Transverse colon (tissue), 4 donors: ENCODE measurements at regions not wholly inside any gene's neighbourhood (a gene's known extent, or its start where the extent isn't known, plus 50 kb on each side); places are given as distances from the start of the nearest gene placed in this dataset.

Experiments
- DNase-seq: peaks from one replicate; pipeline ENCODE4 v3.0.0-alpha.2; 2019
- H3K27ac ChIP-seq, 4 donors: fragments of 200-600 bp; sonication (generic); 2 replicates each; pipeline ENCODE4 v1.5.1; 2016 to 2018; ENCODE audit warnings: inconsistent platforms in 4 of 4
- H3K27me3 ChIP-seq: fragments of 200-600 bp; sonication (generic); 2 replicates; pipeline ENCODE4 v1.5.1; 2017; ENCODE audit warnings: inconsistent platforms
- H3K36me3 ChIP-seq, 4 donors: fragments of 200-600 bp; sonication (generic); 2 replicates each; pipeline ENCODE4 v1.5.1; 2017 to 2019; ENCODE audit warnings: inconsistent platforms in 4 of 4
- H3K4me1 ChIP-seq, 4 donors: fragments of 200-600 bp; sonication (generic); 2 replicates each; pipeline ENCODE4 v1.5.1; 2017 to 2020; ENCODE audit warnings: inconsistent platforms in 4 of 4
- H3K4me3 ChIP-seq, 4 donors: fragments of 200-600 bp; sonication (generic); 1 replicate in 1 of 4; 2 replicates in 3 of 4; pipeline versions ENCODE4 v1.5.1 to v1.6.1; 2017 to 2019; ENCODE audit warnings: inconsistent platforms in 4 of 4
- H3K9me3 ChIP-seq, 2 donors: fragments of 200-600 bp; sonication (generic); 2 replicates each; pipeline ENCODE4 v1.5.1; 2017 to 2019; ENCODE audit warnings: inconsistent platforms in 2 of 2
- CTCF ChIP-seq, 5 experiments: fragments of 200-600 bp in 3 of 5; fragments of 450-650 bp in 2 of 5; sonication (generic) in 3 of 5; IDR thresholded peaks; 1 replicate in 2 of 5; 2 replicates in 3 of 5; pipeline ENCODE4 v1.5.1; 2016 to 2017; ENCODE audit warnings: antibody characterized with exemption in 5 of 5, inconsistent platforms in 3 of 5, mild to moderate bottlenecking in 2 of 5, moderate library complexity in 1 of 5
- EP300 ChIP-seq: sonication (generic); formaldehyde crosslinking; IDR thresholded peaks from one replicate; pipeline ENCODE4 v1.6.1; 2017; ENCODE audit warnings: antibody characterized with exemption, low read depth
- POLR2A ChIP-seq: fragments of 450-650 bp; IDR thresholded peaks from one replicate; pipeline ENCODE4 v1.6.1; 2016; ENCODE audit warnings: antibody characterized with exemption, mild to moderate bottlenecking, moderate library complexity
- POLR2AphosphoS5 ChIP-seq, 3 donors: sonication (generic); formaldehyde crosslinking; IDR thresholded peaks; one replicate each; pipeline ENCODE4 v1.6.1; 2016; ENCODE audit warnings: antibody characterized with exemption in 3 of 3
- WGBS, 2 donors: methylation state at CpG; one replicate each; pipeline ENCODE4 v1.1.5; 2018; ENCODE audit warnings: low coverage in 1 of 2; 5-methylcytosine and 5-hydroxymethylcytosine counted together
- in situ Hi-C, 4 donors: fragments of 200-750 bp; cut with MboI; loops; one replicate each; pipeline versions ENCODE4 v1.15.0 to v1.15.1; 2017; ENCODE audit warnings: low sequenced_read_pairs in 3 of 4, low pct_ligation_motif_present in 1 of 4, low pct_unique_long_range_greater_than_20kb in 1 of 4
- intact Hi-C: fragments of 100-400 bp; cut with DNase I; formaldehyde crosslinking; loops from one replicate; pipeline ENCODE4 v1.15.1; 2023; ENCODE audit warnings: low total_unique reads

DNA sequence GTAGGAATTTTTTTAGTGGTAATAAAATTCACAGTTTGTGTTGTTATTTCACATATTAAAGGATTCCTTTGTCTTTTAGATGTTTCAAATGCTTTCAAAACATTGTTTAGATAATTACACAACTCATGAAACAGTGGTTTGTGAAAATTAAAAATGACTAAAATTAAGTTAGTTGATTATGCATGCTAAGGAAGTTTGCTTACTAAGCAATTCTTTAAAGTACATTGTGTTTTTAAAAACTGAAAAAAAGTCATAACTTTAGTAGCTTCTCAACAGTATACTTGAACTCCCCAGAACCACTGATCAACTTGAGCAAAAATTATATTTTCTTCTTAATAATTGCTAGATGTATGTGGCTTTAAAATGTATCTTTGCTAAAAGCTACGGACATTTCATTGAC lies 298.4 kb upstream of the MC4R start:
- TF ChIP-seq EP300 (no peak), CTCF (IDR thresholded peaks at IDR 0.05) (no peak), POLR2AphosphoS5 (IDR thresholded peaks at IDR 0.05) (no peak), POLR2A (no peak)
- WGBS, 2 donors, result 71 to 82% methylated on average over 1 of the region's 1 CpG
- H3K36me3 ChIP-seq, result no peaks in the 10 kb centered on the region
- intact Hi-C loops, result no loop called here
- no peak overlapping the region for H3K4me3 ChIP-seq
- DNase-seq, result no peak
- H3K4me1 ChIP-seq, result no peaks in the 10 kb centered on the region
- no peaks in the 10 kb centered on the region for H3K9me3 ChIP-seq
- no peak overlapping the region for H3K27ac ChIP-seq
- no peaks in the 10 kb centered on the region for H3K27me3 ChIP-seq
- in situ Hi-C loops, result no loop called here

GRCh38 chr18:60675126-60675525 lies 302.6 kb upstream of the MC4R start:
- no peaks in the 10 kb centered on the region for H3K4me1 ChIP-seq
- DNase-seq, result no peak
- no peak overlapping the region for H3K27ac ChIP-seq
- no peak for TF ChIP-seq CTCF (IDR thresholded peaks at IDR 0.05)
- no peak for TF ChIP-seq EP300
- no peak for TF ChIP-seq POLR2AphosphoS5 (IDR thresholded peaks at IDR 0.05)
- no peak for TF ChIP-seq POLR2A
- H3K9me3 ChIP-seq, result no peaks in the 10 kb centered on the region
- intact Hi-C loops (no loop called here), in situ Hi-C loops (no loop called here)
- no peaks in the 10 kb centered on the region for H3K27me3 ChIP-seq
- 45% methylated on average over 4 of the region's 4 CpGs for WGBS, 2 donors
- no peak overlapping the region for H3K4me3 ChIP-seq
- H3K36me3 ChIP-seq, result no peaks in the 10 kb centered on the region

GRCh38 chr18:60675801-60676200 lies 303.2 kb upstream of the MC4R start:
- Histone ChIP-seq H3K27me3 (no peaks in the 10 kb centered on the region), H3K27ac (no peak overlapping the region), H3K4me1 (no peaks in the 10 kb centered on the region), H3K36me3 (no peaks in the 10 kb centered on the region), H3K4me3 (no peak overlapping the region), H3K9me3 (no peaks in the 10 kb centered on the region)
- in situ Hi-C loops (no loop called here), intact Hi-C loops (no loop called here)
- no peak for TF ChIP-seq EP300
- no peak for TF ChIP-seq POLR2A
- TF ChIP-seq CTCF (IDR thresholded peaks at IDR 0.05), result no peak
- DNase-seq, result no peak
- 29 to 34% methylated on average over 2 of the region's 2 CpGs for WGBS, 2 donors

GRCh38 chr18:60676815-60677214 lies 304.2 kb upstream of the MC4R start:
- H3K27ac ChIP-seq, result no peak overlapping the region
- DNase-seq, result no peak
- H3K4me3 ChIP-seq, result no peak overlapping the region
- H3K36me3 ChIP-seq, result no peaks in the 10 kb centered on the region
- intact Hi-C loops (no loop called here), in situ Hi-C loops (no loop called here)
- H3K4me1 ChIP-seq, result no peaks in the 10 kb centered on the region
- TF ChIP-seq CTCF (IDR thresholded peaks at IDR 0.05) (no peak), POLR2A (no peak), EP300 (no peak), POLR2AphosphoS5 (IDR thresholded peaks at IDR 0.05) (no peak)
- H3K27me3 ChIP-seq, result no peaks in the 10 kb centered on the region
- WGBS, 2 donors, result 46 to 56% methylated on average over 3 to 4 of the region's 4 CpGs
- no peaks in the 10 kb centered on the region for H3K9me3 ChIP-seq
